ENCODE measurements at regions not wholly inside any gene's neighbourhood (a gene's known extent, or its start where the extent isn't known, plus 50 kb on each side); places are given as distances from the start of the nearest gene placed in this dataset.

DNA sequence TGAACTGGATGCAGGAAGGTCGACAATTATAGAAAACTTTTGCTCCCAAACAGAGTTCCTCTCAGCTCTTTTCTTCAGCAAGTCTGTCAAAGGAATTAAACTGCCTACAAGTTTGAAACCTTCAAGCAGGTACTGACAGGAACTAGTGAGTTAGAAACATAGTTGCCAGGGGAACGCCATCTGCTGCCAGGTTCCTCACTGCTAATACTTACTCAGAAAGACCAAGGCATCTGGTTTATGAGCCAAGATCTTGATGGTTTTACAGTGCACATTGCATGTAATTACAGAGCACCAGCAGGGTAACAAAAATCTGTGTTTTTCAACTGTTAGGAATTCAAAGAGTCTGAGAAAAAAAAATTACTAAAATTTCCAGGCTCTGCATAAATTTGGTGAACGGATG is 300.0 kb upstream of the NRG3 start:
- no peak overlapping the region for H3K4me2 ChIP-seq
- H3K27ac ChIP-seq (ENCODE audit: low read depth in 2 of 2, low read length in 1 of 2) = no peak overlapping the region
- ChIA-PET POLR2A (no interaction called here), CTCF (no interaction called here)
- H3K9ac ChIP-seq = no peak overlapping the region
- no peak for TF ChIP-seq REST (IDR thresholded peaks at IDR 0.05; ENCODE audit: low read depth, low read length)
- no peak for TF ChIP-seq FOSL2 (IDR thresholded peaks at IDR 0.05; ENCODE audit: borderline replicate concordance, low read depth)
- TF ChIP-seq NFIC (IDR thresholded peaks at IDR 0.05; ENCODE audit: borderline replicate concordance) = no peak
- TF ChIP-seq TAF1 (IDR thresholded peaks at IDR 0.05; ENCODE audit: borderline replicate concordance, low read depth, low read length) = no peak
- TF ChIP-seq RCOR1 (IDR thresholded peaks at IDR 0.05; ENCODE audit: low read length) = no peak
- no peaks in the 10 kb centered on the region for H3F3A ChIP-seq (replicated peaks; ENCODE audit: insufficient read depth)
- no peaks in the 10 kb centered on the region for H3K27me3 ChIP-seq (ENCODE audit: insufficient read depth)
- H3K79me2 ChIP-seq (ENCODE audit: insufficient read depth) = no peaks in the 10 kb centered on the region
- no peak for DNase-seq
- no peak overlapping the region for H3K4me3 ChIP-seq (ENCODE audit: low read depth in 2 of 2, low read length in 1 of 2)
- no peaks in the 10 kb centered on the region for H3K9me3 ChIP-seq
- H3K36me3 ChIP-seq (replicated peaks in 1 of 2; ENCODE audit: control insufficient read depth in 1 of 2, insufficient read depth in 2 of 2, low read length in 1 of 2) = no peaks in the 10 kb centered on the region
- no peaks in the 10 kb centered on the region for H3K4me1 ChIP-seq (ENCODE audit: control insufficient read depth in 1 of 2, insufficient read depth in 2 of 2, low read depth in 1 of 2, low read length in 1 of 2)
- H2AFZ ChIP-seq (ENCODE audit: low read depth) = no peak overlapping the region
- 4% methylated on average over 3 of the region's 3 CpGs for WGBS (ENCODE audit: low lambda C conversion rate)
- H4K20me1 ChIP-seq (ENCODE audit: insufficient read depth) = no peaks in the 10 kb centered on the region
- H3K9me2 ChIP-seq = no peaks in the 10 kb centered on the region

DNA sequence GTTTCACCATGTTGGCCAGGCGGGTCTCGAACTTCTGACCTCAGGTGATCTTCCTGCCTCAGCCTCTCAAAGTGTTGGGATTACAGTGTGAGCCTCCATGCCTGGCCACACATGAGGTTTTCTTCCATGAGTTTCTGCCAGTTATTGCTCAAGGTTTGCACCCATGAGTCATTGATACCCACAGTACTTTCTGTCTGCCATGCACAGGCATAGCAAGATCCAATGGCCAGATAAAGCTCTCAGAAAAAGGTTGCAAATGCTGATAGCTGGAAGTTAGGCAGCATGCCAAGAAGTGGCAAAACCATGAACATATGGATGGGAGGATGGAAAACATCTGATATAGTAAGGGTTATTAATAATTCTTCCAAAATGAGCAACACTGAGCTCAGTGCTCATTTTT is 298.7 kb upstream of the NRG3 start:
- POLR2A ChIA-PET = no interaction called here
- Histone ChIP-seq H2AFZ (ENCODE audit: low read depth) (no peak overlapping the region), H3K9ac (no peak overlapping the region), H3K79me2 (ENCODE audit: insufficient read depth) (no peaks in the 10 kb centered on the region), H3F3A (replicated peaks; ENCODE audit: insufficient read depth) (no peaks in the 10 kb centered on the region), H3K27ac (ENCODE audit: low read depth in 2 of 2, low read length in 1 of 2) (no peak overlapping the region), H3K4me3 (ENCODE audit: low read depth in 2 of 2, low read length in 1 of 2) (no peak overlapping the region), H4K20me1 (ENCODE audit: insufficient read depth) (no peaks in the 10 kb centered on the region), H3K4me2 (no peak overlapping the region), H3K4me1 (ENCODE audit: control insufficient read depth in 1 of 2, insufficient read depth in 2 of 2, low read depth in 1 of 2, low read length in 1 of 2) (no peaks in the 10 kb centered on the region), H3K36me3 (replicated peaks in 1 of 2; ENCODE audit: control insufficient read depth in 1 of 2, insufficient read depth in 2 of 2, low read length in 1 of 2) (no peaks in the 10 kb centered on the region), H3K27me3 (ENCODE audit: insufficient read depth) (no peaks in the 10 kb centered on the region), H3K9me2 (no peaks in the 10 kb centered on the region), H3K9me3 (no peaks in the 10 kb centered on the region)
- TF ChIP-seq GATA2 (CRISPR knock-in tag; IDR thresholded peaks at IDR 0.05) = no peak
- CTCF ChIA-PET = no interaction called here
- WGBS (ENCODE audit: low lambda C conversion rate) = 8% methylated on average over 2 of the region's 2 CpGs
- DNase-seq = no peak

GRCh38 chr10:81594991-81595390 is 280.0 kb upstream of the NRG3 start:
- H3K9me2 ChIP-seq = no peaks in the 10 kb centered on the region
- WGBS (ENCODE audit: low lambda C conversion rate) = 6% methylated on average over 1 of the region's 1 CpG
- no peaks in the 10 kb centered on the region for H3K79me2 ChIP-seq (ENCODE audit: insufficient read depth)
- H3K27me3 ChIP-seq (ENCODE audit: insufficient read depth) = no peaks in the 10 kb centered on the region
- H3K4me2 ChIP-seq = no peak overlapping the region
- no peak overlapping the region for H2AFZ ChIP-seq (ENCODE audit: low read depth)
- H4K20me1 ChIP-seq (ENCODE audit: insufficient read depth) = no peaks in the 10 kb centered on the region
- H3K4me3 ChIP-seq (ENCODE audit: low read depth in 2 of 2, low read length in 1 of 2) = no peak overlapping the region
- POLR2A ChIA-PET = no interaction called here
- H3K27ac ChIP-seq (ENCODE audit: low read depth in 2 of 2, low read length in 1 of 2) = no peak overlapping the region
- TF ChIP-seq CHD2 (IDR thresholded peaks at IDR 0.05; ENCODE audit: low read length, partially characterized antibody) = no peak
- TF ChIP-seq, protein P1, sequence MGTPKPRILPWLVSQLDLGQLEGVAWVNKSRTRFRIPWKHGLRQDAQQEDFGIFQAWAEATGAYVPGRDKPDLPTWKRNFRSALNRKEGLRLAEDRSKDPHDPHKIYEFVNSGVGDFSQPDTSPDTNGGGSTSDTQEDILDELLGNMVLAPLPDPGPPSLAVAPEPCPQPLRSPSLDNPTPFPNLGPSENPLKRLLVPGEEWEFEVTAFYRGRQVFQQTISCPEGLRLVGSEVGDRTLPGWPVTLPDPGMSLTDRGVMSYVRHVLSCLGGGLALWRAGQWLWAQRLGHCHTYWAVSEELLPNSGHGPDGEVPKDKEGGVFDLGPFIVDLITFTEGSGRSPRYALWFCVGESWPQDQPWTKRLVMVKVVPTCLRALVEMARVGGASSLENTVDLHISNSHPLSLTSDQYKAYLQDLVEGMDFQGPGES (IDR thresholded peaks at IDR 0.05; ENCODE audit: low read depth, low read length) = no peak
- no peaks in the 10 kb centered on the region for H3K36me3 ChIP-seq (replicated peaks in 1 of 2; ENCODE audit: control insufficient read depth in 1 of 2, insufficient read depth in 2 of 2, low read length in 1 of 2)
- DNase-seq = no peak
- no peaks in the 10 kb centered on the region for H3K9me3 ChIP-seq
- H3K9ac ChIP-seq = no peak overlapping the region
- H3F3A ChIP-seq (replicated peaks; ENCODE audit: insufficient read depth) = no peaks in the 10 kb centered on the region
- H3K4me1 ChIP-seq (ENCODE audit: control insufficient read depth in 1 of 2, insufficient read depth in 2 of 2, low read depth in 1 of 2, low read length in 1 of 2) = no peaks in the 10 kb centered on the region
- CTCF ChIA-PET = no interaction called here
